A673 (cell line): ENCODE measurements at regions not wholly inside any gene's neighbourhood (a gene's known extent, or its start where the extent isn't known, plus 50 kb on each side); places are given as distances from the start of the nearest gene placed in this dataset.

Experiments
- CTCF ChIP-seq: fragments of 300-800, 200-600 bp; sonication (generic); conservative IDR thresholded peaks from 2 replicates; pipeline ENCODE4 v1.5.1; 2017; ENCODE audit warnings: low read depth, mild to moderate bottlenecking, antibody characterized with exemption, low read length, moderate library complexity, mixed read lengths
- EZH2 ChIP-seq: fragments of 200-600 bp; sonication (generic); IDR thresholded peaks from 2 replicates; pipeline ENCODE4 v1.6.1; 2017; ENCODE audit warnings: borderline replicate concordance, low read depth, mild to moderate bottlenecking, mixed read lengths, antibody characterized with exemption, low read length; ENCODE audit not compliant: poor library complexity, severe bottlenecking

- no peak for TF ChIP-seq CTCF
- TF ChIP-seq EZH2, result no peak
Observed at GRCh38 chr2:163459986-163460385, 275.8 kb downstream of the FIGN start.
